ENCODE measurements at regions not wholly inside any gene's neighbourhood (a gene's known extent, or its start where the extent isn't known, plus 50 kb on each side); places are given as distances from the start of the nearest gene placed in this dataset.

GRCh38 chr1:96520579-96520947, 201.0 kb upstream of the PTBP2 start:
- Histone ChIP-seq H3K4me2 (ENCODE audit: low read length) (no peak overlapping the region), H3K9me3 (ENCODE audit: low read length) (no peaks in the 10 kb centered on the region), H3K4me1 (ENCODE audit: insufficient read depth, low read length, poor library complexity, severe bottlenecking) (no peaks in the 10 kb centered on the region), H3K27ac (ENCODE audit: low read depth, low read length, poor library complexity, severe bottlenecking) (no peak overlapping the region), H3K36me3 (ENCODE audit: insufficient read depth, low read length) (no peaks in the 10 kb centered on the region), H3K4me3 (ENCODE audit: low read depth, low read length, poor library complexity, severe bottlenecking) (no peak overlapping the region), H3K79me2 (ENCODE audit: insufficient read depth, low read depth, low read length) (no peaks in the 10 kb centered on the region), H3K9me2 (ENCODE audit: insufficient read depth, low read length) (no peaks in the 10 kb centered on the region), H2AFZ (ENCODE audit: low read length) (no peak overlapping the region), H4K20me1 (ENCODE audit: insufficient read depth, low read length) (no peaks in the 10 kb centered on the region)
- TF ChIP-seq, protein P1, sequence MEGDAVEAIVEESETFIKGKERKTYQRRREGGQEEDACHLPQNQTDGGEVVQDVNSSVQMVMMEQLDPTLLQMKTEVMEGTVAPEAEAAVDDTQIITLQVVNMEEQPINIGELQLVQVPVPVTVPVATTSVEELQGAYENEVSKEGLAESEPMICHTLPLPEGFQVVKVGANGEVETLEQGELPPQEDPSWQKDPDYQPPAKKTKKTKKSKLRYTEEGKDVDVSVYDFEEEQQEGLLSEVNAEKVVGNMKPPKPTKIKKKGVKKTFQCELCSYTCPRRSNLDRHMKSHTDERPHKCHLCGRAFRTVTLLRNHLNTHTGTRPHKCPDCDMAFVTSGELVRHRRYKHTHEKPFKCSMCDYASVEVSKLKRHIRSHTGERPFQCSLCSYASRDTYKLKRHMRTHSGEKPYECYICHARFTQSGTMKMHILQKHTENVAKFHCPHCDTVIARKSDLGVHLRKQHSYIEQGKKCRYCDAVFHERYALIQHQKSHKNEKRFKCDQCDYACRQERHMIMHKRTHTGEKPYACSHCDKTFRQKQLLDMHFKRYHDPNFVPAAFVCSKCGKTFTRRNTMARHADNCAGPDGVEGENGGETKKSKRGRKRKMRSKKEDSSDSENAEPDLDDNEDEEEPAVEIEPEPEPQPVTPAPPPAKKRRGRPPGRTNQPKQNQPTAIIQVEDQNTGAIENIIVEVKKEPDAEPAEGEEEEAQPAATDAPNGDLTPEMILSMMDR (conservative IDR thresholded peaks at IDR 0.05; ENCODE audit: low read length): no peak
- TF ChIP-seq EZH2phosphoT487 (IDR thresholded peaks at IDR 0.05; ENCODE audit: borderline replicate concordance, low read depth, low read length): no peak
- intact Hi-C loops (cut with micrococcal nuclease; ENCODE audit: unreplicated experiment): no loop called here
- CTCF ChIA-PET (ENCODE audit: unreplicated experiment): no interaction called here
- no TSS peak for BruUV-seq (replicated peaks)
- DNase-seq (ENCODE audit: low spot score): no peak
- POLR2A ChIA-PET: no interaction called here

DNA sequence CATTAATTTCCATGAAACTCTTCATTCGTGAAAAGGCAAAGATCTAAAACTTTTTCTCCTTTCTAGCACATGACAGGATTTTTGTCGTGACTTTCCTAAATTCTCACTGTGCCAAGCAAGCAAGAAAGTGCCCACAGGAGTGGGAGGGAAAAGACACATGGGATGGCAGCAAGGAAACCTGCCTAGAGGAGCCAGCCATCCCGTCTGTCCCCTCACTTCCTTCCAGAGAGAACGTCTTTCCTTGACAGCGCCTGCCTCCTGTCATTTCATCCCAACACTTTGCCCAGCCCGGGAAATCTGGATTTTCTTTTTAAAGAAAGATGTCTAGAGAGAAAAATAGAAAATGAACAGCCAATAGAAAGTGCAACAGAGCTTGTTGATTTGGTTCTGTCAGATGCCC, 200.6 kb upstream of the PTBP2 start:
- no peaks in the 10 kb centered on the region for H4K20me1 ChIP-seq (ENCODE audit: insufficient read depth, low read length)
- no peaks in the 10 kb centered on the region for H3K9me3 ChIP-seq (ENCODE audit: low read length)
- TF ChIP-seq, protein P1 (conservative IDR thresholded peaks at IDR 0.05; ENCODE audit: low read length): no peak
- TF ChIP-seq EZH2phosphoT487 (IDR thresholded peaks at IDR 0.05; ENCODE audit: borderline replicate concordance, low read depth, low read length): no peak
- no peak overlapping the region for H3K27ac ChIP-seq (ENCODE audit: low read depth, low read length, poor library complexity, severe bottlenecking)
- H3K4me2 ChIP-seq (ENCODE audit: low read length): no peak overlapping the region
- POLR2A ChIA-PET: no interaction called here
- no peak overlapping the region for H3K4me3 ChIP-seq (ENCODE audit: low read depth, low read length, poor library complexity, severe bottlenecking)
- intact Hi-C loops (cut with micrococcal nuclease; ENCODE audit: unreplicated experiment): no loop called here
- no peaks in the 10 kb centered on the region for H3K36me3 ChIP-seq (ENCODE audit: insufficient read depth, low read length)
- CTCF ChIA-PET (ENCODE audit: unreplicated experiment): no interaction called here
- H3K4me1 ChIP-seq (ENCODE audit: insufficient read depth, low read length, poor library complexity, severe bottlenecking): no peaks in the 10 kb centered on the region
- no peaks in the 10 kb centered on the region for H3K9me2 ChIP-seq (ENCODE audit: insufficient read depth, low read length)
- H2AFZ ChIP-seq (ENCODE audit: low read length): no peak overlapping the region
- no peaks in the 10 kb centered on the region for H3K79me2 ChIP-seq (ENCODE audit: insufficient read depth, low read depth, low read length)
- DNase-seq (ENCODE audit: low spot score): no peak
- BruUV-seq (replicated peaks): no TSS peak

DNA sequence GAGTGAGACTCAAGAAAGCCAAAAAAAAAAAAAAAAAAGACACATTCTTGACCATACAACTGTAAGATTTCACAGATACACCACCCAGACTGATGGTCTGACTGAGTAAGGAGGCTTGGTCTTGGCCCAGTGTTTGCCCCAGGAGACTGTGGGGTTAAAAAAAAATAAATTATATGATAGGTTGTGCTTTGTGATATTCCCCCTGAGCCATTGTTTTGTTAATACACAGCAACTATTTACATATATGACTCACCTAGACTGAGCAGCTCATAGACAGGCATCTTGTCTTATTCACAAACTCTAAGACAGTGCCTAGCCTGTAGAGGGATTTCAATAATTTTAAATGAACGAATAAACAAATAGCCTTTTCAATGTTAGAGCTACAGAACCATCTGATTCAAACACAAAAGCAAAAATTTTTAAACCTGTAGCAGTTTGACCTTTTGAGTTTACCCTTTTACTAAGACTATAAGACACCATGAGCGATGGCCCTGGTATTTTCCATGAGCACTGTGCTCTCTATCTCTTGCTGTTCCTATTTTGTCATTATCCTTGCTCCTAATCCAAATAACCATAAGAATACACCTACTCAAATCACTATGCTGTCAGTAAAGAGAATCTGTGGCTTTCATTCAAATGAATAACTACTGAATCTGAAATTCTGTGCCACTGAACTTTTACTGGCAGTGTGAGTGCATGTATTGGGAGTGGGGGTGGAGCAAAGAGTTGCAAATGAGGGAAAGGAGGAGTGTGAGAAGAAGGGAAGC, 199.4 kb upstream of the PTBP2 start:
- no peaks in the 10 kb centered on the region for H3K79me2 ChIP-seq (ENCODE audit: insufficient read depth, low read depth, low read length)
- POLR2A ChIA-PET: interaction anchor here (0.6 to 0.7 kb wide), 2 partner anchors 35 to 200 kb away, joined by 3 to 4 read pairs; no protein-coding TSS in a partner anchor

More for the DNA sequence above, 199.4 kb upstream of the PTBP2 start:
- DNase-seq (ENCODE audit: low spot score): no peak
- intact Hi-C loops (cut with micrococcal nuclease; ENCODE audit: unreplicated experiment): no loop called here
- Histone ChIP-seq H3K9me3 (ENCODE audit: low read length) (no peaks in the 10 kb centered on the region), H3K4me3 (ENCODE audit: low read depth, low read length, poor library complexity, severe bottlenecking) (no peak overlapping the region), H3K4me2 (ENCODE audit: low read length) (no peak overlapping the region), H3K9me2 (ENCODE audit: insufficient read depth, low read length) (no peaks in the 10 kb centered on the region), H3K27ac (ENCODE audit: low read depth, low read length, poor library complexity, severe bottlenecking) (no peak overlapping the region), H3K4me1 (ENCODE audit: insufficient read depth, low read length, poor library complexity, severe bottlenecking) (no peaks in the 10 kb centered on the region), H3K36me3 (ENCODE audit: insufficient read depth, low read length) (no peaks in the 10 kb centered on the region), H2AFZ (ENCODE audit: low read length) (no peak overlapping the region), H4K20me1 (ENCODE audit: insufficient read depth, low read length) (no peaks in the 10 kb centered on the region)
- BruUV-seq (replicated peaks): no TSS peak
- CTCF ChIA-PET (ENCODE audit: unreplicated experiment): no interaction called here
- TF ChIP-seq EZH2phosphoT487 (IDR thresholded peaks at IDR 0.05; ENCODE audit: borderline replicate concordance, low read depth, low read length): no peak
- TF ChIP-seq, protein P1 (conservative IDR thresholded peaks at IDR 0.05; ENCODE audit: low read length): no peak

Data from OCI-LY7 (cell line).